GM13977 (cell line): ENCODE measurements at regions not wholly inside any gene's neighbourhood (a gene's known extent, or its start where the extent isn't known, plus 50 kb on each side); places are given as distances from the start of the nearest gene placed in this dataset.

Experiments
- DNase-seq: peaks from one replicate; pipeline ENCODE4 v3.0.0; 2012; ENCODE audit warnings: low spot score
- CTCF ChIP-seq: IDR thresholded peaks from 2 replicates; pipeline ENCODE4 v1.5.1; 2012; ENCODE audit warnings: mild to moderate bottlenecking, control low read depth; ENCODE audit not compliant: insufficient read depth; ENCODE audit errors: extremely low read depth, missing control alignments
- in situ Hi-C: fragments of 300-500 bp; cut with MboI; formaldehyde crosslinking; loops from one replicate; pipeline ENCODE4 v1.12.0; 2022; ENCODE audit warnings: low sequenced_read_pairs, low pct_unique_long_range_greater_than_20kb, mixed read lengths, inconsistent platforms; ENCODE audit not compliant: unreplicated experiment

GRCh38 chr6:4402477-4402976 lies 267.2 kb upstream of the ECI2 start:
- in situ Hi-C loops, result no loop called here
- TF ChIP-seq CTCF, result no peak
- no peak for DNase-seq

GRCh38 chr6:4401408-4402368 lies 266.3 kb upstream of the ECI2 start:
- no peak for DNase-seq
- in situ Hi-C loops, result no loop called here
- no peak for TF ChIP-seq CTCF

- DNase-seq, result no peak
- TF ChIP-seq CTCF, result no peak
- in situ Hi-C loops, result no loop called here
Observed at GRCh38 chr6:4399656-4400055, 264.3 kb upstream of the ECI2 start.

- DNase-seq, result no peak
- no peak for TF ChIP-seq CTCF
- in situ Hi-C loops, result no loop called here
Observed at GRCh38 chr6:4398791-4399190, 263.4 kb upstream of the ECI2 start.

- in situ Hi-C loops, result no loop called here
- DNase-seq, result no peak
- TF ChIP-seq CTCF, result no peak
Observed at GRCh38 chr6:4397307-4397706, 261.9 kb upstream of the ECI2 start.

- in situ Hi-C loops, result no loop called here
- DNase-seq, result no peak
- TF ChIP-seq CTCF, result no peak
Observed at GRCh38 chr6:4396044-4396443, 260.7 kb upstream of the ECI2 start.
